Heart left ventricle (tissue), 16 donors: ENCODE measurements at regions not wholly inside any gene's neighbourhood (a gene's known extent, or its start where the extent isn't known, plus 50 kb on each side); places are given as distances from the start of the nearest gene placed in this dataset.

Experiments used
- ATAC-seq, 4 donors: fragments of 200-7000 bp; cut with Tn5 transposase; one replicate each; pipeline ENCODE4 v1.9.1; 2020 to 2022; ENCODE audit warnings: moderate library complexity in 4 of 4, mild to moderate bottlenecking in 3 of 4, moderate number of reproducible peaks in 1 of 4
- DNase-seq, 5 donors: peaks; one replicate each; pipeline ENCODE4 v3.0.0-alpha.2; 2020
- H3K27ac ChIP-seq, 12 donors: fragments of 200-600 bp; sonication (generic) in 4 of 12; one replicate each; pipeline versions ENCODE4 v1.5.0 to v1.8.0; 2016 to 2022; ENCODE audit warnings: mild to moderate bottlenecking in 2 of 12
- H3K27me3 ChIP-seq, 9 donors: fragments of 200-600 bp; sonication (generic) in 2 of 9; one replicate each; pipeline versions ENCODE4 v1.5.1 to v1.8.0; 2016 to 2022; ENCODE audit warnings: mild to moderate bottlenecking in 3 of 9
- H3K36me3 ChIP-seq, 9 donors: fragments of 200-600 bp; sonication (generic) in 2 of 9; one replicate each; pipeline versions ENCODE4 v1.5.0 to v1.8.0; 2018 to 2022; ENCODE audit warnings: mild to moderate bottlenecking in 2 of 9
- H3K4me1 ChIP-seq, 12 donors: fragments of 200-600 bp; sonication (generic) in 4 of 12; one replicate each; pipeline versions ENCODE4 v1.5.0 to v1.8.0; 2016 to 2022; ENCODE audit warnings: mild to moderate bottlenecking in 3 of 12
- H3K4me3 ChIP-seq, 12 donors: fragments of 200-600 bp; sonication (generic) in 4 of 12; one replicate each; pipeline versions ENCODE4 v1.5.0 to v1.8.0; 2017 to 2022; ENCODE audit warnings: mild to moderate bottlenecking in 9 of 12, moderate library complexity in 4 of 12
- H3K9me3 ChIP-seq, 12 donors: fragments of 200-600 bp; sonication (generic) in 4 of 12; one replicate each; pipeline versions ENCODE4 v1.5.0 to v1.8.0; 2016 to 2022; ENCODE audit warnings: mild to moderate bottlenecking in 1 of 12
- CTCF ChIP-seq, 12 donors: fragments of 200-600 bp; sonication (generic) in 4 of 12; IDR thresholded peaks; one replicate each; pipeline versions ENCODE4 v1.5.0 to v1.8.0; 2018 to 2022; ENCODE audit warnings: antibody characterized with exemption in 12 of 12, mild to moderate bottlenecking in 5 of 12
- POLR2A ChIP-seq, 2 donors: fragments of 450-650 bp; IDR thresholded peaks; one replicate each; pipeline ENCODE4 v1.6.1; 2017; ENCODE audit warnings: antibody characterized with exemption in 2 of 2, mild to moderate bottlenecking in 2 of 2, moderate library complexity in 2 of 2
- WGBS, 4 donors: extraction: QIAGEN DNeasy Blood & Tissue Kit in 2 of 4; methylation state at CpG; one replicate each; pipeline versions ENCODE4 v1.1.5 to v1.1.7; 2013 to 2018; 5-methylcytosine and 5-hydroxymethylcytosine counted together
- intact Hi-C, 10 donors: fragments of 100-400 bp; cut with DNase I; formaldehyde crosslinking; loops; one replicate each; pipeline versions ENCODE4 v1.11.1 to v1.14.2; 2022
- donor health status: ischemic (EF 13 %, LVEDD 7.1; RV severe dilation, severe dysfunction).
- donor health status: healthy with polysubstance abuse.
- donor health status: DM: no; HTN: yes; CAD: no.
- donor health status: DM: no; HTN: no; CAD: no.
- donor health status: ischemic (EF 25% LVEDD 6.9; RV normal size, moderate dysfunction).
- donor health status: ischemic (EF 25% LVEDD 5.7; RV mildly dilated, moderate dysfunction).
- donor health status: healthy.
- donor health status: DM: yes; HTN: yes; CAD: no.
- donor health status: ischemic (EF 35%, LVEDD 5.7; RV mildly dilated, moderate dysfunction).
- donor health status: nonischemic (EF 11% LVEDD 7.7; RV severe dilation, severe dysfunction).
- donor health status: DM: yes; HTN: yes; CAD: no.
- donor health status: PGD.
- donor health status: ischemic (EF 29% LVEDD 5.4; RV normal size, mild dysfunction).
- donor health status: nonischemic (EF 23%, LVEDD 6.1; RV moderate dilation, normal function).

GRCh38 chr21:28397040-28397439 lies 595.6 kb downstream of the LTN1 start:
- H3K4me1 ChIP-seq = no peaks in the 10 kb centered on the region
- H3K4me3 ChIP-seq = no peak overlapping the region
- no peak for TF ChIP-seq CTCF (IDR thresholded peaks at IDR 0.05)
- TF ChIP-seq POLR2A (IDR thresholded peaks at IDR 0.05) = no peak
- DNase-seq (no peak), ATAC-seq (no peak)
- H3K36me3 ChIP-seq = no peaks in the 10 kb centered on the region
- intact Hi-C loops = no loop called here
- no peaks in the 10 kb centered on the region for H3K27me3 ChIP-seq
- H3K9me3 ChIP-seq = peaks cover 0 to 6% (median 0%) of the 10 kb centered on the region in 12 donors
- no peak overlapping the region for H3K27ac ChIP-seq

DNA sequence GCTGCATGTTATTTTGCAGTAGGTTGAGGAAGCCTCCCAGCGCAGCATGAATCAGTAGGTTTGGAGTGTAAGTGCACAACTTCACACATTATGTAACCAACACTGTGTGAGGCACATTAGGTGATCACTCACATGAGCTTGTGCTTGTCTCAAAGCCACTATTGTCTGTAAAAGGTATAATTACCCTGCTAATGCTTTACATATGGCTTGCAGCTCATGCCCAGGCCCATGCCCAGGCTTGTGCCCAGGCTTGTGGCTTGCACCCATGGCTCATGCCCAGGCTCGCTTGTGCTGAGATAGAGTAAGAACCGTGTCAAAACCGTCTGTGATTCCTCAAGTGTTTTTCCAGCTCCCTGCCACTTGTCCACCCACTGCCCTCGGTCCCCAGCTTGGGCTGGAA lies 596.3 kb downstream of the LTN1 start:
- 71 to 97% (median 93%) methylated on average over 5 of the region's 5 CpGs for WGBS, 4 donors
- intact Hi-C loops = no loop called here
- DNase-seq = no peak

DNA sequence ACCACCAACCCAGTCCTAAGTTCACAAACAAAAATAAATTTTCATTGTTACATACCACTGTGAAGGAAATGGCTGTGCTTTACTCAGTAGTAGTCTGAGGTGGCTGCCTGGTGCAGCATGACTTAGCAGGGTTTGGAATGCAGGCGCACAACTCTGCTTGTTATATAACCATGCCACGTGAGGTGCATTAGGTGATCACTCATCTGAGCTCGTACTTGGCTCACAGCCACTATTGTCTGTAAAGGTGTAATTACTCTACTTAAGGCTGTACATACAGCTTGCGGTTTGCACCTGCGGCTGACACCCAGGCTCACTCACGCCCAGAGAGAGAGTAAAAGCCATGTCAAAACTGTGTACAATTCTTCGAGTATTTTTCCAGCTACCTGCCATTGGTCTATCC lies 599.4 kb downstream of the LTN1 start:
- Histone ChIP-seq H3K27me3 (no peaks in the 10 kb centered on the region), H3K36me3 (no peaks in the 10 kb centered on the region), H3K4me3 (no peak overlapping the region), H3K27ac (no peak overlapping the region), H3K9me3 (no peaks in the 10 kb centered on the region), H3K4me1 (no peaks in the 10 kb centered on the region)
- 75 to 91% (median 89%) methylated on average over 7 of the region's 7 CpGs for WGBS, 4 donors
- ATAC-seq (peak in 1 of 4 donors; percentile 20), DNase-seq (no peak)
- intact Hi-C loops = no loop called here
- TF ChIP-seq POLR2A (IDR thresholded peaks at IDR 0.05) (no peak), CTCF (IDR thresholded peaks at IDR 0.05) (no peak)

More for the DNA sequence above, 596.3 kb downstream of the LTN1 start:
- H3K4me3 ChIP-seq = no peak overlapping the region
- TF ChIP-seq POLR2A (IDR thresholded peaks at IDR 0.05) (no peak), CTCF (IDR thresholded peaks at IDR 0.05) (no peak)
- no peaks in the 10 kb centered on the region for H3K4me1 ChIP-seq
- H3K9me3 ChIP-seq = peaks cover 0 to 6% (median 0%) of the 10 kb centered on the region in 12 donors
- ATAC-seq = no peak
- H3K27me3 ChIP-seq = no peaks in the 10 kb centered on the region
- H3K36me3 ChIP-seq = no peaks in the 10 kb centered on the region
- H3K27ac ChIP-seq = no peak overlapping the region

GRCh38 chr21:28391938-28392849 lies 600.5 kb downstream of the LTN1 start:
- WGBS, 4 donors = 76 to 89% (median 83%) methylated on average over 3 of the region's 3 CpGs
- TF ChIP-seq POLR2A (IDR thresholded peaks at IDR 0.05) (no peak), CTCF (IDR thresholded peaks at IDR 0.05) (no peak)
- ATAC-seq (no peak), DNase-seq (no peak)
- Histone ChIP-seq H3K36me3 (no peaks in the 10 kb centered on the region), H3K4me3 (no peak overlapping the region), H3K27ac (no peak overlapping the region), H3K4me1 (no peaks in the 10 kb centered on the region), H3K27me3 (no peaks in the 10 kb centered on the region), H3K9me3 (no peaks in the 10 kb centered on the region)
- intact Hi-C loops = no loop called here
